Smooth muscle cell (in vitro differentiated cells): ENCODE measurements at regions not wholly inside any gene's neighbourhood (a gene's known extent, or its start where the extent isn't known, plus 50 kb on each side); places are given as distances from the start of the nearest gene placed in this dataset.

Source experiments
- DNase-seq: peaks from one replicate; lab custom pipeline; 2025; ENCODE audit not compliant: unreplicated experiment; lab: John Stamatoyannopoulos, UW
- H2AFZ ChIP-seq: fragments of 200-600 bp; sonication (generic); 2 replicates; pipeline ENCODE4 v1.6.0; 2016; ENCODE audit warnings: antibody characterized with exemption, low read depth, mild to moderate bottlenecking
- H3F3A ChIP-seq: fragments of 200-600 bp; sonication (generic); 2 replicates; pipeline ENCODE4 v1.6.0; 2017; ENCODE audit warnings: antibody characterized with exemption, low read depth
- H3K27ac ChIP-seq: fragments of 200-600 bp; sonication (generic); 2 replicates; pipeline ENCODE4 v1.5.1; 2016; ENCODE audit warnings: low read depth, mild to moderate bottlenecking
- H3K27me3 ChIP-seq: fragments of 200-600 bp; sonication (generic); 2 replicates; pipeline ENCODE4 v1.6.1; 2016; ENCODE audit warnings: low read depth, mild to moderate bottlenecking
- H3K36me3 ChIP-seq: fragments of 200-600 bp; sonication (generic); 2 replicates; pipeline ENCODE4 v1.5.1; 2016; ENCODE audit warnings: low read depth
- H3K4me1 ChIP-seq: fragments of 200-600 bp; sonication (generic); 2 replicates; pipeline ENCODE4 v1.5.1; 2016; ENCODE audit warnings: low read depth
- H3K4me2 ChIP-seq: fragments of 200-600 bp; sonication (generic); 2 replicates; pipeline ENCODE4 v1.6.0; 2016; ENCODE audit warnings: mild to moderate bottlenecking
- H3K4me3 ChIP-seq: fragments of 200-600 bp; sonication (generic); 2 replicates; pipeline ENCODE4 v1.5.1; 2016; ENCODE audit warnings: mild to moderate bottlenecking
- H3K79me2 ChIP-seq: fragments of 200-600 bp; sonication (generic); 2 replicates; pipeline ENCODE4 v1.6.0; 2016; ENCODE audit warnings: low read depth, mild to moderate bottlenecking
- H3K9ac ChIP-seq: fragments of 200-600 bp; sonication (generic); 2 replicates; pipeline ENCODE4 v1.6.0; 2016; ENCODE audit warnings: low read depth
- H3K9me3 ChIP-seq: fragments of 200-600 bp; sonication (generic); replicated peaks from 2 replicates; pipeline ENCODE4 v1.5.1; 2016; ENCODE audit warnings: low read depth
- H4K20me1 ChIP-seq: fragments of 200-600 bp; sonication (generic); 2 replicates; pipeline ENCODE4 v1.6.0; 2016; ENCODE audit warnings: low read depth
- CTCF ChIP-seq: fragments of 200-600 bp; sonication (generic); IDR thresholded peaks from 2 replicates; pipeline ENCODE4 v1.5.1; 2017; ENCODE audit warnings: borderline replicate concordance, mild to moderate bottlenecking, antibody characterized with exemption; ENCODE audit not compliant: insufficient read depth, poor library complexity, severe bottlenecking
- WGBS: methylation state at CpG from one replicate; pipeline ENCODE4 v1.1.7; 2016; ENCODE audit warnings: low lambda C conversion rate; 5-methylcytosine and 5-hydroxymethylcytosine counted together

- H2AFZ ChIP-seq, result no peak overlapping the region
- H3K4me2 ChIP-seq, result no peak overlapping the region
- no peaks in the 10 kb centered on the region for H3K79me2 ChIP-seq
- peaks cover 21% of the 10 kb centered on the region for H3K4me1 ChIP-seq
- no peaks in the 10 kb centered on the region for H3K27me3 ChIP-seq
- H3K36me3 ChIP-seq, result no peaks in the 10 kb centered on the region
- no peak overlapping the region for H3K4me3 ChIP-seq
- H3K9me3 ChIP-seq, result no peaks in the 10 kb centered on the region
- H4K20me1 ChIP-seq, result no peaks in the 10 kb centered on the region
- DNase-seq, result no peak
- WGBS, result 89% methylated on average over 8 of the region's 8 CpGs
- no peak overlapping the region for H3K9ac ChIP-seq
- TF ChIP-seq CTCF, result no peak
- H3F3A ChIP-seq, result peaks cover 5% of the 10 kb centered on the region
- no peak overlapping the region for H3K27ac ChIP-seq
These were observed 60.2 kb upstream of the PODXL start for GRCh38 chr7:131616487-131617200.

GRCh38 chr7:131613909-131614308 is 57.5 kb upstream of the PODXL start:
- H3K27me3 ChIP-seq, result no peaks in the 10 kb centered on the region
- no peak for TF ChIP-seq CTCF
- H4K20me1 ChIP-seq, result no peaks in the 10 kb centered on the region
- no peak overlapping the region for H3K4me3 ChIP-seq
- no peaks in the 10 kb centered on the region for H3K9me3 ChIP-seq
- no peak for DNase-seq
- no peaks in the 10 kb centered on the region for H3F3A ChIP-seq
- H2AFZ ChIP-seq, result no peak overlapping the region
- WGBS, result 97% methylated on average over 7 of the region's 7 CpGs
- H3K27ac ChIP-seq, result no peak overlapping the region
- no peaks in the 10 kb centered on the region for H3K36me3 ChIP-seq
- H3K79me2 ChIP-seq, result no peaks in the 10 kb centered on the region
- H3K4me1 ChIP-seq, result peaks cover 1% of the 10 kb centered on the region
- H3K9ac ChIP-seq, result no peak overlapping the region
- H3K4me2 ChIP-seq, result no peak overlapping the region

- H3K9ac ChIP-seq, result no peak overlapping the region
- H3K4me1 ChIP-seq, result peaks cover 32% of the 10 kb centered on the region
- no peaks in the 10 kb centered on the region for H3K27me3 ChIP-seq
- no peak for TF ChIP-seq CTCF
- H3K36me3 ChIP-seq, result no peaks in the 10 kb centered on the region
- H2AFZ ChIP-seq, result no peak overlapping the region
- H3F3A ChIP-seq, result no peaks in the 10 kb centered on the region
- no peak overlapping the region for H3K4me2 ChIP-seq
- no peak overlapping the region for H3K27ac ChIP-seq
- no peak for DNase-seq
- H3K9me3 ChIP-seq, result no peaks in the 10 kb centered on the region
- WGBS, result 75% methylated on average over 5 of the region's 5 CpGs
- no peak overlapping the region for H3K4me3 ChIP-seq
- no peaks in the 10 kb centered on the region for H3K79me2 ChIP-seq
- no peaks in the 10 kb centered on the region for H4K20me1 ChIP-seq
These were observed 53.6 kb upstream of the PODXL start for GRCh38 chr7:131610007-131610406.

- Histone ChIP-seq H2AFZ (no peak overlapping the region), H3F3A (no peaks in the 10 kb centered on the region), H3K4me2 (no peak overlapping the region), H3K9ac (no peak overlapping the region), H3K27ac (no peak overlapping the region), H3K4me1 (peaks cover 45% of the 10 kb centered on the region), H3K79me2 (no peaks in the 10 kb centered on the region), H3K27me3 (no peaks in the 10 kb centered on the region), H3K9me3 (no peaks in the 10 kb centered on the region), H3K36me3 (no peaks in the 10 kb centered on the region), H4K20me1 (no peaks in the 10 kb centered on the region), H3K4me3 (no peak overlapping the region)
- 54% methylated on average over 5 of the region's 5 CpGs for WGBS
- no peak for TF ChIP-seq CTCF
- DNase-seq, result no peak
These were observed 51.7 kb upstream of the PODXL start for GRCh38 chr7:131608116-131608500.
